ENCODE measurements at regions not wholly inside any gene's neighbourhood (a gene's known extent, or its start where the extent isn't known, plus 50 kb on each side); places are given as distances from the start of the nearest gene placed in this dataset.

- Histone ChIP-seq H3K4me1 (no peaks in the 10 kb centered on the region), H3K9me3 (peaks cover 0 to 6% (median 1%) of the 10 kb centered on the region in 4 donors), H3K36me3 (no peaks in the 10 kb centered on the region), H3K27me3 (no peaks in the 10 kb centered on the region), H3K4me3 (no peak overlapping the region), H3K27ac (no peak overlapping the region)
- intact Hi-C loops (cut with DNase I), result no loop called here
- DNase-seq, result no peak
- TF ChIP-seq POLR2AphosphoS5 (IDR thresholded peaks at IDR 0.05) (no peak), POLR2A (IDR thresholded peaks at IDR 0.05) (no peak)
- WGBS, 2 donors, result 79 to 92% methylated on average over 2 of the region's 2 CpGs
Measured at GRCh38 chr1:191279266-191279800, 801.7 kb upstream of the BRINP3 start.

- H3K4me1 ChIP-seq, result no peaks in the 10 kb centered on the region
- no peaks in the 10 kb centered on the region for H3K36me3 ChIP-seq
- TF ChIP-seq POLR2A (IDR thresholded peaks at IDR 0.05) (no peak), EP300 (IDR thresholded peaks at IDR 0.05) (no peak), CTCF (IDR thresholded peaks at IDR 0.05) (no peak), POLR2AphosphoS5 (IDR thresholded peaks at IDR 0.05) (no peak)
- H3K27ac ChIP-seq, result no peak overlapping the region
- peaks cover 0 to 6% (median 1%) of the 10 kb centered on the region in 4 donors for H3K9me3 ChIP-seq
- intact Hi-C loops (cut with DNase I), result no loop called here
- H3K4me3 ChIP-seq, result no peak overlapping the region
- no peak for DNase-seq
- no peaks in the 10 kb centered on the region for H3K27me3 ChIP-seq
Measured at GRCh38 chr1:191284175-191284574, 806.5 kb upstream of the BRINP3 start.

GRCh38 chr1:191290441-191290840 is 812.8 kb upstream of the BRINP3 start:
- H3K27ac ChIP-seq, result no peak overlapping the region
- WGBS, 2 donors, result 40 to 57% methylated on average over 4 of the region's 4 CpGs
- DNase-seq, result no peak
- TF ChIP-seq POLR2A (IDR thresholded peaks at IDR 0.05) (no peak), EP300 (IDR thresholded peaks at IDR 0.05) (no peak), CTCF (IDR thresholded peaks at IDR 0.05) (no peak), POLR2AphosphoS5 (IDR thresholded peaks at IDR 0.05) (no peak)
- no peaks in the 10 kb centered on the region for H3K9me3 ChIP-seq
- no peaks in the 10 kb centered on the region for H3K36me3 ChIP-seq
- intact Hi-C loops (cut with DNase I), result no loop called here
- no peak overlapping the region for H3K4me3 ChIP-seq
- no peaks in the 10 kb centered on the region for H3K27me3 ChIP-seq
- no peaks in the 10 kb centered on the region for H3K4me1 ChIP-seq

- Histone ChIP-seq H3K9me3 (no peaks in the 10 kb centered on the region), H3K27me3 (no peaks in the 10 kb centered on the region), H3K36me3 (no peaks in the 10 kb centered on the region), H3K27ac (no peak overlapping the region), H3K4me3 (no peak overlapping the region), H3K4me1 (no peaks in the 10 kb centered on the region)
- TF ChIP-seq POLR2AphosphoS5 (IDR thresholded peaks at IDR 0.05), result no peak
- no peak for TF ChIP-seq EP300 (IDR thresholded peaks at IDR 0.05)
- TF ChIP-seq CTCF (IDR thresholded peaks at IDR 0.05), result no peak
- no peak for TF ChIP-seq POLR2A (IDR thresholded peaks at IDR 0.05)
- intact Hi-C loops (cut with DNase I), result no loop called here
- no peak for DNase-seq
- 80 to 87% methylated on average over 1 of the region's 1 CpG for WGBS, 2 donors
Measured at GRCh38 chr1:191305370-191305769, 827.7 kb upstream of the BRINP3 start.

GRCh38 chr1:191306916-191307315 is 829.3 kb upstream of the BRINP3 start:
- 72 to 86% methylated on average over 7 of the region's 7 CpGs for WGBS, 2 donors
- intact Hi-C loops (cut with DNase I), result no loop called here
- TF ChIP-seq POLR2AphosphoS5 (IDR thresholded peaks at IDR 0.05) (no peak), CTCF (IDR thresholded peaks at IDR 0.05) (no peak), POLR2A (IDR thresholded peaks at IDR 0.05) (no peak), EP300 (IDR thresholded peaks at IDR 0.05) (no peak)

More at GRCh38 chr1:191306916-191307315, 829.3 kb upstream of the BRINP3 start:
- no peak overlapping the region for H3K27ac ChIP-seq
- no peaks in the 10 kb centered on the region for H3K27me3 ChIP-seq
- H3K4me1 ChIP-seq, result no peaks in the 10 kb centered on the region
- no peak overlapping the region for H3K4me3 ChIP-seq
- no peaks in the 10 kb centered on the region for H3K36me3 ChIP-seq
- no peaks in the 10 kb centered on the region for H3K9me3 ChIP-seq
- DNase-seq, result no peak
